IMR-90 (cell line): ENCODE measurements at regions not wholly inside any gene's neighbourhood (a gene's known extent, or its start where the extent isn't known, plus 50 kb on each side); places are given as distances from the start of the nearest gene placed in this dataset.

Source experiments
- ATAC-seq: fragments of 200-7000 bp; cut with Tn5 transposase; 2 replicates; pipeline ENCODE4 v1.9.1; 2020; ENCODE audit warnings: low read depth, mild to moderate bottlenecking, moderate library complexity
- BruUV-seq: library from RNA; stranded (reverse); fragments of 400-500 nt; replicated peaks from 2 replicates; lab custom pipeline; 2021; lab: Mats Ljungman, UMichigan
- CTCF ChIA-PET: fragments of 300-600 bp; formaldehyde crosslinking; extraction: SDS; loops from one replicate; lab custom pipeline; 2021; ENCODE audit warnings: antibody characterized with exemption; lab: Yijun Ruan, JAX
- POLR2A ChIA-PET: fragments of 300-600 bp; sonication (Branson Sonifier 250); formaldehyde crosslinking; loops from one replicate; lab custom pipeline; 2022; ENCODE audit warnings: antibody characterized with exemption; ENCODE audit not compliant: unreplicated experiment; lab: Charles Lee
- DNase-seq: peaks from one replicate; pipeline ENCODE4 v3.0.0; 2013
- H2AFZ ChIP-seq: replicated peaks from 2 replicates; pipeline ENCODE3; 2013; ENCODE audit warnings: low read length, mild to moderate bottlenecking; ENCODE audit not compliant: poor library complexity
- H2AK5ac ChIP-seq: 2 replicates; pipeline ENCODE4 v1.6.1; 2013; ENCODE audit warnings: low read depth, low read length, inconsistent platforms
- H2AK9ac ChIP-seq: replicated peaks from 2 replicates; pipeline ENCODE3; 2013; ENCODE audit warnings: mild to moderate bottlenecking, low read depth, low read length, moderate library complexity; ENCODE audit not compliant: poor library complexity
- H2BK120ac ChIP-seq: 2 replicates; pipeline ENCODE4 v1.6.1; 2013; ENCODE audit warnings: low read depth, low read length, inconsistent platforms
- H2BK15ac ChIP-seq: 3 replicates; pipeline ENCODE4 v1.6.1; 2013; ENCODE audit warnings: low read depth, low read length, inconsistent platforms
- H2BK20ac ChIP-seq: 2 replicates; pipeline ENCODE4 v1.6.1; 2013; ENCODE audit warnings: low read depth, mild to moderate bottlenecking, inconsistent platforms, low read length, moderate library complexity
- H2BK5ac ChIP-seq: 2 replicates; pipeline ENCODE4 v1.6.1; 2013; ENCODE audit warnings: mild to moderate bottlenecking, low read depth, low read length, inconsistent platforms; ENCODE audit not compliant: poor library complexity, severe bottlenecking
- H3K14ac ChIP-seq: replicated peaks from 2 replicates; pipeline ENCODE4 v1.6.1; 2013; ENCODE audit warnings: low read depth, low read length, inconsistent platforms
- H3K18ac ChIP-seq: 2 replicates; pipeline ENCODE4 v1.6.1; 2013; ENCODE audit warnings: low read depth, low read length, control low read depth
- H3K23ac ChIP-seq: 2 replicates; pipeline ENCODE4 v1.6.1; 2013; ENCODE audit warnings: low read depth, low read length, inconsistent platforms
- H3K27ac ChIP-seq: 2 replicates; pipeline ENCODE4 v1.5.1; 2013; ENCODE audit warnings: mild to moderate bottlenecking, control low read depth, low read length; ENCODE audit not compliant: insufficient read depth
- H3K27me3 ChIP-seq: 2 replicates; pipeline ENCODE4 v1.6.1; 2013; ENCODE audit warnings: low read length; ENCODE audit not compliant: control insufficient read depth, insufficient read depth
- H3K36me3 ChIP-seq: 2 replicates; pipeline ENCODE4 v1.6.1; 2013; ENCODE audit warnings: low read length, mixed read lengths; ENCODE audit not compliant: control insufficient read depth, insufficient read depth
- H3K4ac ChIP-seq: 2 replicates; pipeline ENCODE4 v1.6.1; 2013; ENCODE audit warnings: low read depth, low read length, inconsistent platforms
- H3K4me1 ChIP-seq: 2 replicates; pipeline ENCODE4 v1.6.1; 2013; ENCODE audit warnings: low read length, mixed read lengths; ENCODE audit not compliant: control insufficient read depth, insufficient read depth
- H3K4me2 ChIP-seq: 2 replicates; pipeline ENCODE4 v1.6.1; 2013; ENCODE audit warnings: low read depth, mild to moderate bottlenecking, control low read depth, low read length, moderate library complexity
- H3K4me3 ChIP-seq: 2 replicates; pipeline ENCODE4 v1.5.1; 2013; ENCODE audit warnings: low read depth, mild to moderate bottlenecking, control low read depth, low read length, moderate library complexity; ENCODE audit not compliant: insufficient read depth
- H3K56ac ChIP-seq: 2 replicates; pipeline ENCODE4 v1.6.1; 2013; ENCODE audit warnings: low read length, inconsistent platforms; ENCODE audit not compliant: insufficient read depth; ENCODE audit errors: extremely low read depth
- H3K79me1 ChIP-seq, 2 experiments: 2 replicates each; pipeline ENCODE4 v1.6.1; 2013; ENCODE audit warnings: low read length in 2 of 2, inconsistent platforms in 1 of 2, low read depth in 1 of 2
- H3K9ac ChIP-seq: 2 replicates; pipeline ENCODE4 v1.6.1; 2013; ENCODE audit warnings: low read depth, low read length, control low read depth
- H3K9me1 ChIP-seq: 2 replicates; pipeline ENCODE4 v1.6.1; 2013; ENCODE audit warnings: low read length, inconsistent platforms; ENCODE audit not compliant: insufficient read depth
- H3K9me3 ChIP-seq: 2 replicates; pipeline ENCODE4 v1.6.1; 2013; ENCODE audit warnings: low read length; ENCODE audit not compliant: control insufficient read depth, insufficient read depth
- H4K20me1 ChIP-seq: 2 replicates; pipeline ENCODE4 v1.6.1; 2013; ENCODE audit warnings: low read length, inconsistent platforms; ENCODE audit not compliant: insufficient read depth
- H4K5ac ChIP-seq: 2 replicates; pipeline ENCODE4 v1.6.1; 2013; ENCODE audit warnings: mild to moderate bottlenecking, low read depth, low read length, control low read depth
- H4K8ac ChIP-seq, 2 experiments: 2 replicates each; pipeline ENCODE4 v1.6.1; 2013; ENCODE audit warnings: low read depth in 2 of 2, low read length in 2 of 2, control low read depth in 1 of 2, inconsistent platforms in 1 of 2
- H4K91ac ChIP-seq: 2 replicates; pipeline ENCODE4 v1.6.1; 2013; ENCODE audit warnings: low read depth, low read length, inconsistent platforms; ENCODE audit not compliant: insufficient read depth
- MXI1 ChIP-seq: IDR thresholded peaks from 2 replicates; pipeline ENCODE4 v1.6.1; 2012; ENCODE audit warnings: low read depth, mild to moderate bottlenecking, low read length, moderate library complexity, borderline replicate concordance
- RCOR1 ChIP-seq: IDR thresholded peaks from 2 replicates; pipeline ENCODE4 v1.6.1; 2012; ENCODE audit warnings: mild to moderate bottlenecking, low read length, improper control_type of control experiment; ENCODE audit not compliant: insufficient replicate concordance
- WGBS, 2 experiments: methylation state at CpG; one replicate each; pipeline versions ENCODE4 v1.1.5 to v1.1.7; 2013; ENCODE audit warnings: missing lambda C conversion rate in 2 of 2; ENCODE audit not compliant: insufficient read length in 1 of 2; ENCODE audit errors: extremely low coverage in 2 of 2; 5-methylcytosine and 5-hydroxymethylcytosine counted together
- dilution Hi-C: fragments of 300-500 bp; cut with HindIII; formaldehyde crosslinking; loops from one replicate; pipeline ENCODE4 v1.14.3; 2018; ENCODE audit warnings: low sequenced_read_pairs; ENCODE audit not compliant: unreplicated experiment
- in situ Hi-C: fragments of 300-500 bp; cut with MboI; formaldehyde crosslinking; loops from 3 replicates; pipeline ENCODE4 v1.14.3; 2019; ENCODE audit warnings: low sequenced_read_pairs, inconsistent platforms, mixed read lengths
- intact Hi-C: fragments of 100-400 bp; cut with micrococcal nuclease; formaldehyde crosslinking; loops from 2 replicates; pipeline ENCODE4 v1.10.0; 2022

GRCh38 chr4:29153642-29154041 lies 1566.5 kb upstream of the PCDH7 start:
- no peak for ATAC-seq
- no peak overlapping the region for H3K18ac ChIP-seq
- intact Hi-C loops = no loop called here

More at GRCh38 chr4:29153642-29154041, 1566.5 kb upstream of the PCDH7 start:
- Histone ChIP-seq H4K20me1 (no peaks in the 10 kb centered on the region), H4K5ac (no peak overlapping the region), H3K14ac (no peak overlapping the region), H3K56ac (no peak overlapping the region), H2AK9ac (no peak overlapping the region), H3K36me3 (no peaks in the 10 kb centered on the region), H3K27me3 (no peaks in the 10 kb centered on the region), H3K9me1 (no peaks in the 10 kb centered on the region; the same call in 1 of the 2 replicates), H3K4me3 (no peak overlapping the region), H3K9ac (no peak overlapping the region), H4K8ac (no peak overlapping the region), H2AFZ (no peak overlapping the region), H2BK15ac (no peak overlapping the region), H3K79me1 (no peaks in the 10 kb centered on the region), H3K4me2 (no peak overlapping the region), H3K9me3 (no peaks in the 10 kb centered on the region), H3K27ac (no peak overlapping the region), H3K4ac (no peak overlapping the region), H2BK20ac (no peak overlapping the region), H4K91ac (no peak overlapping the region), H3K23ac (no peak overlapping the region), H2AK5ac (no peak overlapping the region), H2BK5ac (no peak overlapping the region), H2BK120ac (no peak overlapping the region), H3K4me1 (no peaks in the 10 kb centered on the region)
- DNase-seq = no peak
- no peak for TF ChIP-seq MXI1
- TF ChIP-seq RCOR1 = no peak
- POLR2A ChIA-PET = no interaction called here
- no CpG with 5 or more reads among the region's 3 CpGs for WGBS, 2 experiments
- dilution Hi-C loops = no loop called here
- no TSS peak for BruUV-seq
- CTCF ChIA-PET = no interaction called here
- in situ Hi-C loops = no loop called here
